ENCODE measurements at regions not wholly inside any gene's neighbourhood (a gene's known extent, or its start where the extent isn't known, plus 50 kb on each side); places are given as distances from the start of the nearest gene placed in this dataset.

DNA sequence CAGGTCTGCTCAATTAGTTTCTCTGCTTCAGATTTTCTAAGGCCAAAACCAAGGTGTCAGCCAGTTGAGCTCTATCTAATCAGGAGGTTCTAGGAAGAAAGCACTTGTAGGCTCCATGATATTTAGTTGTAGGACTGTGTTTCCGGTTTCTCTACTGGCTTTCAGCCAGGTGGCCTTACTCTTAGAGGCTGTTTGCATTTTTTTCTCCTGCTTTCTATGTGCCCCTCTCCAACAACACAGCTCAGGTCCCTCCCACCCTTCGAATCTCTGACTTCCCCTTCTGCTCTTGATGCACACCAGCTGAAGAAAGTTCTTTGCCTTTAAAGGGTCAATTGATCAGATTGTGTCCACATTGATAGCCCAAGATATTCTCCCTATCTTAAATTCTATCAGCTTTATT, 245.2 kb downstream of the RAB28 start:
- in situ Hi-C loops (cut with HindIII; ENCODE audit: low pct_ligation_motif_present, low sequenced_read_pairs) = no loop called here
- Histone ChIP-seq H3K27me3 (replicated peaks) (no peaks in the 10 kb centered on the region), H3K36me3 (replicated peaks) (no peaks in the 10 kb centered on the region), H3K4me3 (ENCODE audit: low read depth, low read length) (no peak overlapping the region), H3K27ac (no peak overlapping the region)
- no peak for DNase-seq
- TF ChIP-seq, protein P1, sequence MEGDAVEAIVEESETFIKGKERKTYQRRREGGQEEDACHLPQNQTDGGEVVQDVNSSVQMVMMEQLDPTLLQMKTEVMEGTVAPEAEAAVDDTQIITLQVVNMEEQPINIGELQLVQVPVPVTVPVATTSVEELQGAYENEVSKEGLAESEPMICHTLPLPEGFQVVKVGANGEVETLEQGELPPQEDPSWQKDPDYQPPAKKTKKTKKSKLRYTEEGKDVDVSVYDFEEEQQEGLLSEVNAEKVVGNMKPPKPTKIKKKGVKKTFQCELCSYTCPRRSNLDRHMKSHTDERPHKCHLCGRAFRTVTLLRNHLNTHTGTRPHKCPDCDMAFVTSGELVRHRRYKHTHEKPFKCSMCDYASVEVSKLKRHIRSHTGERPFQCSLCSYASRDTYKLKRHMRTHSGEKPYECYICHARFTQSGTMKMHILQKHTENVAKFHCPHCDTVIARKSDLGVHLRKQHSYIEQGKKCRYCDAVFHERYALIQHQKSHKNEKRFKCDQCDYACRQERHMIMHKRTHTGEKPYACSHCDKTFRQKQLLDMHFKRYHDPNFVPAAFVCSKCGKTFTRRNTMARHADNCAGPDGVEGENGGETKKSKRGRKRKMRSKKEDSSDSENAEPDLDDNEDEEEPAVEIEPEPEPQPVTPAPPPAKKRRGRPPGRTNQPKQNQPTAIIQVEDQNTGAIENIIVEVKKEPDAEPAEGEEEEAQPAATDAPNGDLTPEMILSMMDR (IDR thresholded peaks at IDR 0.05; ENCODE audit: low read depth, low read length, missing control alignments) = no peak

DNA sequence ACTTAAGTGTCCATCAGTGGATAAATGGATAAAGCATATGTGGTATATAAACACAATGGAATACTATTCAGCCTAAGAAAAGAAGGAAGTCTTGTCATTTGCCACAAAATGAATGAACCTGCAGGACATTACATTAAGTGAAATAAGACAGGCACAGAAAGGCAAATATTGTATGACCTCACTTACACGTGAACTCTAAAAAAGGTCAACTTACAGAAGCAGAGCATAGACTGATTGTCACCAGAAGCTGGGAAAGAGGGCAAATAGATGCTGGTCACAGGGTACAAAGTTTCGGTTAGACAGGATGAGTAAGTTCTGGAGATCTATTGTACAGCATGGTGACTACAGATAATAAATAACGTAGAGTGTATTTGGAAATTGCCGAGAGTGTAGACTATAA, 247.7 kb downstream of the RAB28 start:
- no peak overlapping the region for H3K4me3 ChIP-seq (ENCODE audit: low read depth, low read length)
- H3K36me3 ChIP-seq (replicated peaks) = no peaks in the 10 kb centered on the region
- no peak for DNase-seq
- in situ Hi-C loops (cut with HindIII; ENCODE audit: low pct_ligation_motif_present, low sequenced_read_pairs) = no loop called here
- no peak overlapping the region for H3K27ac ChIP-seq
- H3K27me3 ChIP-seq (replicated peaks) = no peaks in the 10 kb centered on the region
- TF ChIP-seq, protein P1 (IDR thresholded peaks at IDR 0.05; ENCODE audit: low read depth, low read length, missing control alignments) = no peak

DNA sequence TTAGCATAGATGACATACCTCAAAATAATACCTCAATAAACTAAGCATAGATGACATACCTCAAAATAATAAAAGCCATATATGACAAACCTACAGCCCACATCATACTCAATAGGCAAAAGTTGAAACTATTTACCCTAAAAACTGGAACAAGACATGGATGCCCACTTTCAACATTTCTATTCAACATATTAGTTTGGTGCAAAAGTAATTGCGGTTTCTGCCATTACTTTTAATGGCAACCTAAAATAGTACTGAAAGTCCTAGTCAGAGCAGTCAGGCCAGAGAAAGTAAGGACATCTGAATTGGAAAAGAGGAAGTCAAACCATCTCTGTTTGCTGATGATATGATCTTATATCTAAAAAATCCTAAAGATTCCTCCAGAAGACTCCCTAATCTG, 250.4 kb downstream of the RAB28 start:
- no peak for DNase-seq
- TF ChIP-seq, protein P1 (IDR thresholded peaks at IDR 0.05; ENCODE audit: low read depth, low read length, missing control alignments) = no peak
- in situ Hi-C loops (cut with HindIII; ENCODE audit: low pct_ligation_motif_present, low sequenced_read_pairs) = no loop called here
- Histone ChIP-seq H3K4me3 (ENCODE audit: low read depth, low read length) (no peak overlapping the region), H3K27ac (no peak overlapping the region), H3K36me3 (replicated peaks) (no peaks in the 10 kb centered on the region), H3K27me3 (replicated peaks) (no peaks in the 10 kb centered on the region)

DNA sequence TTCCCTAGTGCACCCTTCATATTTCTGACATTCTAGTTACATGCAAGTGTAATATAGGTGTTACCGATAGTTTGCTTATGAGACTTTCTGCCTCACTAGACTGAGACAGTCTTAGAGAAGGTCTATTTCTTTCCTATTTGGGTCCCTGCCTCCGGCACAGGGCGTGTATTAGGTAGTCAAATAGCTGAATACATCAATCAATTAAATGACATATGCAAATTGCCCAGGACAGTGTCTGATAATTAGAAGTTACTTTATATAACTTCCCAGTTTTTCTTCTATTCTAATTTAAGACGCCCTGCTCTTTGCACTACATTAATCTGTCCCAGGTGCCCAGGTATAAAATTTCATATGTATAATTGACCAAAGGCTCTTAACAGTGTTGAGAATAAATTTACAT, 264.2 kb downstream of the RAB28 start:
- H3K27me3 ChIP-seq (replicated peaks) = no peaks in the 10 kb centered on the region
- H3K27ac ChIP-seq = no peak overlapping the region
- no peak overlapping the region for H3K4me3 ChIP-seq (ENCODE audit: low read depth, low read length)
- in situ Hi-C loops (cut with HindIII; ENCODE audit: low pct_ligation_motif_present, low sequenced_read_pairs) = no loop called here
- no peaks in the 10 kb centered on the region for H3K36me3 ChIP-seq (replicated peaks)
- no peak for DNase-seq
- TF ChIP-seq, protein P1 (IDR thresholded peaks at IDR 0.05; ENCODE audit: low read depth, low read length, missing control alignments) = no peak

DNA sequence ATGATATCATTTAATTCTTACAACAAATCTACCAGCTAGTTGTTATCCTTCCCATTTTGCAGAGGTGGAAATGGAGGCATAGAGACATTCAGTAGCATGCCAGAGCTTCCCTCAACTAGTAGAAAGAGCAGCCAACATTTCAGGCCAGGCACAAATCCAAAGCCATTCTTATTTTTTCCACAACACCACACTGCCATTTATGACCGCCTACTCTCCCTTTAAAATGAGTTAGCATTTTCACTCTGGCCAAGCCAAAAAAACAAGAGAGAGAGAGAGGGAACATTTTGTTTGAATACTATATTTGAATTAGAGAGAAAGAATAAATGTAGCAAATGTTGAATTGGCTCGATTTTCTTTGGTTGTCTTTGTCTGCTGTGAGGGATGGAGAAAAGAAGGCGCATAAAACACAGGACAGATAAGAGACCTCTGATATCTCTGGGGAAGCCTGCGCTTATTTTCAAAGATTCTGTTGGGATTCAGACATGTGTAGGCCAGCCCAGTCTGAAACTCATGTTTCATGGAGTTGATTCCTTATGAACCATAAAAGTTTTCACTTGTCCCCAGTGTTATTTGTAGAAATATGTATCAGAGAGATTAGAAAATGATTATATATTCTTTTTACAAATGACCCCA, 265.7 kb downstream of the RAB28 start:
- no peak overlapping the region for H3K27ac ChIP-seq
- no peaks in the 10 kb centered on the region for H3K27me3 ChIP-seq (replicated peaks)
- in situ Hi-C loops (cut with HindIII; ENCODE audit: low pct_ligation_motif_present, low sequenced_read_pairs) = no loop called here
- no peak for DNase-seq
- H3K4me3 ChIP-seq (ENCODE audit: low read depth, low read length) = no peak overlapping the region
- H3K36me3 ChIP-seq (replicated peaks) = no peaks in the 10 kb centered on the region
- TF ChIP-seq, protein P1 (IDR thresholded peaks at IDR 0.05; ENCODE audit: low read depth, low read length, missing control alignments) = no peak

DNA sequence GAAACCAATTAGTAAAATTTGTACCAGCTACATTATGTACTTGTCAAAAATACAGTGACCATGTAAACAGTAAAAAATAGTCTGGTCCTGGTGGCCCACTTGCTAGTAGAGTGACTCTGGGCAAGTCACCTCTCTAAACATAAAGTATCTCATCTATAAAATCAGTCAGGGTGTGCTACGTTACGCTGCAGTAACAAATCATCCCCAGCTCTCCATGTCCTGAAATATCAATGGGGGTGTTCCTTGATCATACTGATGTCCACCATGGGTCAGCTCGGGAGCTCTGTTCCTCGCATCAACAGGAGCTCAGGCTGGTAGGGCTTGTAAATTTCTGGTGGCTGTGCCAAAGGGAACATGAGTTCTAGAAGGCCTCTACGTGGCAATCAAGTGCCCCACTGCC, 268.6 kb downstream of the RAB28 start:
- Histone ChIP-seq H3K4me3 (ENCODE audit: low read depth, low read length) (no peak overlapping the region), H3K36me3 (replicated peaks) (no peaks in the 10 kb centered on the region), H3K27me3 (replicated peaks) (no peaks in the 10 kb centered on the region), H3K27ac (no peak overlapping the region)
- no peak for DNase-seq
- in situ Hi-C loops (cut with HindIII; ENCODE audit: low pct_ligation_motif_present, low sequenced_read_pairs) = no loop called here
- TF ChIP-seq, protein P1 (IDR thresholded peaks at IDR 0.05; ENCODE audit: low read depth, low read length, missing control alignments) = no peak
